Astrocyte of the cerebellum (primary cell): ENCODE measurements at regions not wholly inside any gene's neighbourhood (a gene's known extent, or its start where the extent isn't known, plus 50 kb on each side); places are given as distances from the start of the nearest gene placed in this dataset.

ENCODE experiments used
- DNase-seq: peaks from one replicate; pipeline ENCODE4 v3.0.0-alpha.2; 2011; ENCODE audit warnings: low read depth
- H3K4me3 ChIP-seq: 2 replicates; pipeline ENCODE4 v1.5.1; 2011; ENCODE audit warnings: mild to moderate bottlenecking, low read depth, low read length, moderate library complexity
- CTCF ChIP-seq: IDR thresholded peaks from 2 replicates; pipeline ENCODE4 v1.5.1; 2012; ENCODE audit warnings: low read length, low read depth, moderate library complexity, mild to moderate bottlenecking; ENCODE audit errors: missing control alignments
- in situ Hi-C: cut with HindIII; loops from 2 replicates; pipeline ENCODE4 v1.10.0; 2017; ENCODE audit warnings: low sequenced_read_pairs

GRCh38 chr6:85828973-85829372 is 186.3 kb upstream of the SYNCRIP start:
- H3K4me3 ChIP-seq, result no peak overlapping the region
- TF ChIP-seq CTCF, result no peak
- in situ Hi-C loops, result no loop called here
- DNase-seq, result no peak

GRCh38 chr6:85826997-85827396 is 184.3 kb upstream of the SYNCRIP start:
- DNase-seq, result no peak
- no peak overlapping the region for H3K4me3 ChIP-seq
- in situ Hi-C loops, result no loop called here
- TF ChIP-seq CTCF, result no peak

- in situ Hi-C loops, result no loop called here
- TF ChIP-seq CTCF, result no peak
- DNase-seq, result no peak
- no peak overlapping the region for H3K4me3 ChIP-seq
Measured at GRCh38 chr6:85824329-85824728, 181.6 kb upstream of the SYNCRIP start.

GRCh38 chr6:85810558-85810957 is 167.9 kb upstream of the SYNCRIP start:
- in situ Hi-C loops, result no loop called here
- DNase-seq, result no peak
- H3K4me3 ChIP-seq, result no peak overlapping the region
- TF ChIP-seq CTCF, result no peak

GRCh38 chr6:85803721-85804120 is 161.0 kb upstream of the SYNCRIP start:
- TF ChIP-seq CTCF, result no peak
- no peak overlapping the region for H3K4me3 ChIP-seq
- DNase-seq, result no peak
- in situ Hi-C loops, result no loop called here

- DNase-seq, result no peak
- no peak for TF ChIP-seq CTCF
- in situ Hi-C loops, result no loop called here
- no peak overlapping the region for H3K4me3 ChIP-seq
Measured at GRCh38 chr6:85802162-85802561, 159.5 kb upstream of the SYNCRIP start.

GRCh38 chr6:85798931-85799652 is 156.4 kb upstream of the SYNCRIP start:
- in situ Hi-C loops, result no loop called here
- no peak for DNase-seq
- H3K4me3 ChIP-seq, result no peak overlapping the region
- TF ChIP-seq CTCF, result no peak
